ENCODE measurements at regions not wholly inside any gene's neighbourhood (a gene's known extent, or its start where the extent isn't known, plus 50 kb on each side); places are given as distances from the start of the nearest gene placed in this dataset.
A peak's percentile ranks its signal among the peaks of the same experiment; 100 is the strongest.

DNA sequence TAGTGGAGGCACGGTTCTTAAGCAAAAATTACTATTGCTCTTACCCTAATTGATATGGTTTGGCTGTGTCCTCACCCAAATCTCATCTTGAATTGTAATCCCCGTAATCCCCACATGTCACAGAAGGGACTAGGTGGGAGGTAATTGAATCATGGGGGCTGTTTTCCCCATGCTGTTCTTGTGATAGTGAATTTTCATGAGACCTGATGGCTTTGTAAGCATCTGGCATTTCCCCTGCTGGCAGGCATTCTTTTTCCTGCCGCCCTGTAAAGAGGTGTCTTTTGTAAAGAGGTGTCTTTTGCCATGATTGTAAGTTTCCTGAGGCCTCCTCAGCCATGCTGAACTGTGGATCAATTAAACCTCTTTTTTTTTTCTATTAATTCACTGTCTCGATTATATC is 1691.8 kb upstream of the SLC39A10 start:
- TF ChIP-seq, protein P1, sequence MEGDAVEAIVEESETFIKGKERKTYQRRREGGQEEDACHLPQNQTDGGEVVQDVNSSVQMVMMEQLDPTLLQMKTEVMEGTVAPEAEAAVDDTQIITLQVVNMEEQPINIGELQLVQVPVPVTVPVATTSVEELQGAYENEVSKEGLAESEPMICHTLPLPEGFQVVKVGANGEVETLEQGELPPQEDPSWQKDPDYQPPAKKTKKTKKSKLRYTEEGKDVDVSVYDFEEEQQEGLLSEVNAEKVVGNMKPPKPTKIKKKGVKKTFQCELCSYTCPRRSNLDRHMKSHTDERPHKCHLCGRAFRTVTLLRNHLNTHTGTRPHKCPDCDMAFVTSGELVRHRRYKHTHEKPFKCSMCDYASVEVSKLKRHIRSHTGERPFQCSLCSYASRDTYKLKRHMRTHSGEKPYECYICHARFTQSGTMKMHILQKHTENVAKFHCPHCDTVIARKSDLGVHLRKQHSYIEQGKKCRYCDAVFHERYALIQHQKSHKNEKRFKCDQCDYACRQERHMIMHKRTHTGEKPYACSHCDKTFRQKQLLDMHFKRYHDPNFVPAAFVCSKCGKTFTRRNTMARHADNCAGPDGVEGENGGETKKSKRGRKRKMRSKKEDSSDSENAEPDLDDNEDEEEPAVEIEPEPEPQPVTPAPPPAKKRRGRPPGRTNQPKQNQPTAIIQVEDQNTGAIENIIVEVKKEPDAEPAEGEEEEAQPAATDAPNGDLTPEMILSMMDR (IDR thresholded peaks at IDR 0.05; ENCODE audit: poor library complexity, severe bottlenecking) = no peak
- H3K27me3 ChIP-seq (ENCODE audit: insufficient read depth, poor library complexity, severe bottlenecking) = no peaks in the 10 kb centered on the region
- DNase-seq (ENCODE audit: low spot score) (no peak), ATAC-seq (ENCODE audit: low read depth) (no peak)
- H3K36me3 ChIP-seq (ENCODE audit: low read depth) = no peaks in the 10 kb centered on the region
- peaks cover 13% of the 10 kb centered on the region for H3K4me1 ChIP-seq (ENCODE audit: insufficient read depth, poor library complexity, severe bottlenecking)
- no peak overlapping the region for H3K27ac ChIP-seq (ENCODE audit: poor library complexity, severe bottlenecking)
- H3K9me3 ChIP-seq (ENCODE audit: severe bottlenecking) = no peaks in the 10 kb centered on the region
- H3K4me3 ChIP-seq (ENCODE audit: severe bottlenecking) = no peak overlapping the region

DNA sequence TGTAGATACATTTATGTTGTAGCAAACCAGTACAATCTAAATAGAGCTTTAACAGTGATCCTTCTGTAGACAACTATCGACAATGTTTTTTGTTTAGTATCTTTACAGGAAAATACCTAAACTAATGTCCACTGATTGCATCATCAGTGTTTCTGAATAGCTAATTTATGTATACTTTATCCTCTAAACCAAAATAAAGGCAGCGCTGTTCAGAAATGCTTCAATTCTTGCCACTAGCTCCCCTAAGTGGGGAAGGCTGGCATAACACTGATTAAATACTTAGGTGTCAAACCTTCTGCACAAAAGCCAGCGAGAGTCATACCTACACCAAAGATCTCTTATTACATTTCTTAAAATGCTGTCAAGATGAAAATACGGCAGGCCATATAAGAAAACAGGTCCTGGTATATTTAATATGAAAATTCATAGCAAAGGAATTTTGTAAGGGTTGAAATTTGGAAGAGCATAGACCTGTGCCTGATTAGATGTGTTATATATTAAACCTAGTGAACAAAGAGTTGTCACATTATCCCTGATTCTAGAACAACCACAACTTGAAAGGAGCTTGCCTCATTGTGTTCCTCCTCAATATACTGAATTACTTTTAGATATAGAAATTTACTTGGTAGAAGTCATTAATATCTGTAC is 1693.4 kb upstream of the SLC39A10 start:
- Histone ChIP-seq H3K9me3 (ENCODE audit: severe bottlenecking) (no peaks in the 10 kb centered on the region), H3K4me3 (ENCODE audit: severe bottlenecking) (no peak overlapping the region), H3K36me3 (ENCODE audit: low read depth) (no peaks in the 10 kb centered on the region), H3K4me1 (ENCODE audit: insufficient read depth, poor library complexity, severe bottlenecking) (peaks cover 13% of the 10 kb centered on the region), H3K27me3 (ENCODE audit: insufficient read depth, poor library complexity, severe bottlenecking) (no peaks in the 10 kb centered on the region), H3K27ac (ENCODE audit: poor library complexity, severe bottlenecking) (no peak overlapping the region)
- TF ChIP-seq, protein P1 (IDR thresholded peaks at IDR 0.05; ENCODE audit: poor library complexity, severe bottlenecking) = peak; percentile 83
- ATAC-seq (ENCODE audit: low read depth) (peak; percentile 40; the same call in 1 of the 3 replicates), DNase-seq (ENCODE audit: low spot score) (no peak)

GRCh38 chr2:193946806-193947205 is 1710.2 kb upstream of the SLC39A10 start:
- H3K4me3 ChIP-seq (ENCODE audit: severe bottlenecking) = no peak overlapping the region
- H3K9me3 ChIP-seq (ENCODE audit: severe bottlenecking) = no peaks in the 10 kb centered on the region
- no peaks in the 10 kb centered on the region for H3K36me3 ChIP-seq (ENCODE audit: low read depth)
- H3K4me1 ChIP-seq (ENCODE audit: insufficient read depth, poor library complexity, severe bottlenecking) = no peaks in the 10 kb centered on the region
- ATAC-seq (ENCODE audit: low read depth) (no peak), DNase-seq (ENCODE audit: low spot score) (no peak)
- no peak overlapping the region for H3K27ac ChIP-seq (ENCODE audit: poor library complexity, severe bottlenecking)
- no peaks in the 10 kb centered on the region for H3K27me3 ChIP-seq (ENCODE audit: insufficient read depth, poor library complexity, severe bottlenecking)
- TF ChIP-seq, protein P1 (IDR thresholded peaks at IDR 0.05; ENCODE audit: poor library complexity, severe bottlenecking) = no peak

DNA sequence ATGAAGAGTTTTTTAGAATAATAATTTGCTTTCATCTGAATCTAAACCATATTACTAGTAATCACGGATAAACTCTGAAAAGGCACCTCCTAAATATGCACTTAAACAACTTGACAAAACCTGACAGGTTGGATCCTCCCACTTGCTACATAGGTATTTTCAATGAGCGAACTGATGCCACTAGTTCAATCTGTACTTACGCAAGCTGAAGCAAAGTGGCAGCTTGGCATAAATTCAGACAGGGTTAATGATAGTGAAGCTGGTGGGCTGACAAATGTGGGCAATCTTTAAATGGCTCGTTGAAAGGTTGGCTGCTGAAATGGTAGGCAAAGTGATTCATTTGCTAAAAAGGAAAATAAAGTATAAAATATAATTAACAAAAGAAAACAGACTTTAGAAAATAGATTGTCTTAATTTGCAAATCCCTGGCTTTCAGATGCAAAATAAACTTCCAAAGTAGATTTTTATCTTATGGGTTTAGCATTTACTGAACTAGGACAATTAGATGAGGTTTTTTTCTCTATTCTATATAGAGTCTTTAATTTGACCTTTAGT is 1713.5 kb upstream of the SLC39A10 start:
- no peak overlapping the region for H3K4me3 ChIP-seq (ENCODE audit: severe bottlenecking)
- TF ChIP-seq, protein P1 (IDR thresholded peaks at IDR 0.05; ENCODE audit: poor library complexity, severe bottlenecking) = no peak
- DNase-seq (ENCODE audit: low spot score) (no peak), ATAC-seq (ENCODE audit: low read depth) (no peak)
- H3K9me3 ChIP-seq (ENCODE audit: severe bottlenecking) = no peaks in the 10 kb centered on the region
- no peaks in the 10 kb centered on the region for H3K27me3 ChIP-seq (ENCODE audit: insufficient read depth, poor library complexity, severe bottlenecking)
- H3K4me1 ChIP-seq (ENCODE audit: insufficient read depth, poor library complexity, severe bottlenecking) = no peaks in the 10 kb centered on the region
- H3K36me3 ChIP-seq (ENCODE audit: low read depth) = no peaks in the 10 kb centered on the region
- no peak overlapping the region for H3K27ac ChIP-seq (ENCODE audit: poor library complexity, severe bottlenecking)

DNA sequence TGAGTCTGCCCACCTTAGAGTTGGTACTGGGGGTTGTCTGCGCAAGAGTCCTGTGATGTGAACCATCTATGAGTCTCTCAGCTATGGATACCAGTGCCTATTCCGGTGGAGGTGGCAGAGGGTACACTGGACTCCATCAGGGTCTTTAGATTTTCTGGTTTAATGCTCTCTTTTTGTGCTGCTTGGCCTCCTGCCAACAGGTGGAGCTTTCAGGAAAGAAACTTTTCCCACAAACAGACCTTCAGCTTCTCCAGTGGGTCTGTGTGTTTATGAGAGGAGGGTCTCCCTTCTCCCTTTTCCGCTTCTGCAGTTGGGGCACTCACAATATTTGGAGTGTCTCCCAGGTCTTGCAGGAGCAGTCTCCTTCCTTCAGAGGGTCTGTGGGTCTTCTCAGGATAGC is 1721.9 kb upstream of the SLC39A10 start:
- no peaks in the 10 kb centered on the region for H3K36me3 ChIP-seq (ENCODE audit: low read depth)
- no peaks in the 10 kb centered on the region for H3K9me3 ChIP-seq (ENCODE audit: severe bottlenecking)
- no peaks in the 10 kb centered on the region for H3K4me1 ChIP-seq (ENCODE audit: insufficient read depth, poor library complexity, severe bottlenecking)
- DNase-seq (ENCODE audit: low spot score) (no peak), ATAC-seq (ENCODE audit: low read depth) (no peak)
- no peak overlapping the region for H3K27ac ChIP-seq (ENCODE audit: poor library complexity, severe bottlenecking)
- TF ChIP-seq, protein P1 (IDR thresholded peaks at IDR 0.05; ENCODE audit: poor library complexity, severe bottlenecking) = no peak
- H3K4me3 ChIP-seq (ENCODE audit: severe bottlenecking) = no peak overlapping the region
- H3K27me3 ChIP-seq (ENCODE audit: insufficient read depth, poor library complexity, severe bottlenecking) = no peaks in the 10 kb centered on the region
